ENCODE measurements at regions not wholly inside any gene's neighbourhood (a gene's known extent, or its start where the extent isn't known, plus 50 kb on each side); places are given as distances from the start of the nearest gene placed in this dataset.

DNA sequence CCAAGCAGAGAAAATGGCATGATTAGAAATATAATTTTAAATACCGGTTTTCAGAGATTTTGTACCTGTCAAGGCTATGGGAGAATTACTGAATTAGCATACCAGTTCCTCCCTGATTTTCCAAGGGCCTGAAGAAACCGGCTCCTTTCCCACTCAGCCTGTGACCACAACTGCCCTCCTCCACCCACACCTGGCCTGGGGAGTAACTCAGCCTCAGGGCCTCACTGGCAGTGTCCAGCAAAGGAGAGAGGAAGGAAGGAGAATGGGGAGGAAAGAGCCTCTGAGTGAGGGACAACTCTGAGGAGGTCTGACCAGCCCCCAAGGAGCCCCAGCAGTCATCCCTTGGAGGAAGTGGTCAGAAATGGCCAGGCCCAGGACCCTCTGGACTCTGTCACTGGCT lies 98.0 kb upstream of the LYZL2 start:
- TF ChIP-seq EZH2 (IDR thresholded peaks at IDR 0.05; ENCODE audit: insufficient read depth, low read length): no peak
- TF ChIP-seq, protein P1, sequence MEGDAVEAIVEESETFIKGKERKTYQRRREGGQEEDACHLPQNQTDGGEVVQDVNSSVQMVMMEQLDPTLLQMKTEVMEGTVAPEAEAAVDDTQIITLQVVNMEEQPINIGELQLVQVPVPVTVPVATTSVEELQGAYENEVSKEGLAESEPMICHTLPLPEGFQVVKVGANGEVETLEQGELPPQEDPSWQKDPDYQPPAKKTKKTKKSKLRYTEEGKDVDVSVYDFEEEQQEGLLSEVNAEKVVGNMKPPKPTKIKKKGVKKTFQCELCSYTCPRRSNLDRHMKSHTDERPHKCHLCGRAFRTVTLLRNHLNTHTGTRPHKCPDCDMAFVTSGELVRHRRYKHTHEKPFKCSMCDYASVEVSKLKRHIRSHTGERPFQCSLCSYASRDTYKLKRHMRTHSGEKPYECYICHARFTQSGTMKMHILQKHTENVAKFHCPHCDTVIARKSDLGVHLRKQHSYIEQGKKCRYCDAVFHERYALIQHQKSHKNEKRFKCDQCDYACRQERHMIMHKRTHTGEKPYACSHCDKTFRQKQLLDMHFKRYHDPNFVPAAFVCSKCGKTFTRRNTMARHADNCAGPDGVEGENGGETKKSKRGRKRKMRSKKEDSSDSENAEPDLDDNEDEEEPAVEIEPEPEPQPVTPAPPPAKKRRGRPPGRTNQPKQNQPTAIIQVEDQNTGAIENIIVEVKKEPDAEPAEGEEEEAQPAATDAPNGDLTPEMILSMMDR (IDR thresholded peaks at IDR 0.05; ENCODE audit: insufficient read depth, low read depth, low read length): no peak

Data from astrocyte (in vitro differentiated cells and primary cell).